Caco-2 (cell line): ENCODE measurements at regions not wholly inside any gene's neighbourhood (a gene's known extent, or its start where the extent isn't known, plus 50 kb on each side); places are given as distances from the start of the nearest gene placed in this dataset.
"Not testable (repeated sequence)": the region's sequence is repeated elsewhere in the genome, so short reads cannot be mapped to it uniquely, and the experiment has no call there.

Source experiments
- BruUV-seq: library from RNA; stranded (reverse); fragments of 400-500 nt; replicated peaks from 2 replicates; lab custom pipeline; 2021; lab: Mats Ljungman, UMichigan
- CTCF ChIA-PET: fragments of 300-600 bp; sonication (Branson Sonifier 250); formaldehyde crosslinking; loops from one replicate; lab custom pipeline; 2022; ENCODE audit warnings: antibody characterized with exemption; lab: Charles Lee
- POLR2A ChIA-PET: fragments of 300-600 bp; sonication (Branson Sonifier 250); formaldehyde crosslinking; loops from one replicate; lab custom pipeline; 2022; ENCODE audit warnings: antibody characterized with exemption; lab: Charles Lee
- DNase-seq, 2 experiments: peaks; one replicate each; pipeline versions ENCODE4 v3.0.0 to v3.0.0-alpha.2; 2020 to 2022
- H3K27me3 ChIP-seq: replicated peaks from 2 replicates; pipeline ENCODE4 v1.6.0; 2011; ENCODE audit warnings: low read length; ENCODE audit not compliant: control insufficient read depth, insufficient read depth
- H3K36me3 ChIP-seq: 2 replicates; pipeline ENCODE4 v1.5.1; 2011; ENCODE audit warnings: low read length; ENCODE audit not compliant: control insufficient read depth, insufficient read depth
- H3K4me1 ChIP-seq: fragments of 250-450 bp; sonication (Bioruptor Pico); 2 replicates; pipeline ENCODE4 v1.5.1; 2020; ENCODE audit warnings: mild to moderate bottlenecking
- H3K4me3 ChIP-seq: 2 replicates; pipeline ENCODE4 v1.5.1; 2011; ENCODE audit warnings: low read depth, mild to moderate bottlenecking, control low read depth, low read length
- H3K9me3 ChIP-seq: fragments of 250-450 bp; sonication (Bioruptor Pico); 2 replicates; pipeline ENCODE4 v1.5.1; 2020; ENCODE audit warnings: mild to moderate bottlenecking, moderate library complexity
- H3K27ac Mint-ChIP-seq: one replicate; pipeline ENCODE4 v1.8.0; 2022; ENCODE audit warnings: mixed read lengths; ENCODE audit not compliant: unreplicated experiment
- H3K27me3 Mint-ChIP-seq: one replicate; pipeline ENCODE4 v1.8.0; 2022; ENCODE audit warnings: mixed read lengths; ENCODE audit not compliant: insufficient read depth, unreplicated experiment
- H3K36me3 Mint-ChIP-seq: one replicate; pipeline ENCODE4 v1.8.0; 2022; ENCODE audit warnings: mild to moderate bottlenecking, mixed read lengths; ENCODE audit not compliant: insufficient read depth, unreplicated experiment
- H3K4me1 Mint-ChIP-seq: one replicate; pipeline ENCODE4 v1.8.0; 2022; ENCODE audit warnings: low read depth, mixed read lengths; ENCODE audit not compliant: unreplicated experiment
- H3K4me3 Mint-ChIP-seq: one replicate; pipeline ENCODE4 v1.8.0; 2022; ENCODE audit warnings: mild to moderate bottlenecking, moderate library complexity, mixed read lengths; ENCODE audit not compliant: unreplicated experiment
- H3K9me3 Mint-ChIP-seq: one replicate; pipeline ENCODE4 v1.8.0; 2022; ENCODE audit warnings: mixed read lengths; ENCODE audit not compliant: unreplicated experiment
- intact Hi-C: fragments of 100-400 bp; cut with micrococcal nuclease; formaldehyde crosslinking; loops from one replicate; pipeline ENCODE4 v1.10.0; 2022; ENCODE audit not compliant: unreplicated experiment
- TF ChIP-seq, protein P1 (sequence below), 2 experiments: fragments of 200-600 bp in 1 of 2; IDR thresholded peaks; 1 replicate in 1 of 2; 2 replicates in 1 of 2; pipeline versions ENCODE4 v1.5.1 to v1.8.0; 2011 to 2022; ENCODE audit warnings: antibody characterized with exemption in 1 of 2, control low read depth in 1 of 2, inconsistent platforms in 1 of 2, low read depth in 1 of 2, low read length in 1 of 2, mild to moderate bottlenecking in 1 of 2, moderate library complexity in 1 of 2; ENCODE audit not compliant: insufficient read depth in 1 of 2, severe bottlenecking in 1 of 2, unreplicated experiment in 1 of 2

DNA sequence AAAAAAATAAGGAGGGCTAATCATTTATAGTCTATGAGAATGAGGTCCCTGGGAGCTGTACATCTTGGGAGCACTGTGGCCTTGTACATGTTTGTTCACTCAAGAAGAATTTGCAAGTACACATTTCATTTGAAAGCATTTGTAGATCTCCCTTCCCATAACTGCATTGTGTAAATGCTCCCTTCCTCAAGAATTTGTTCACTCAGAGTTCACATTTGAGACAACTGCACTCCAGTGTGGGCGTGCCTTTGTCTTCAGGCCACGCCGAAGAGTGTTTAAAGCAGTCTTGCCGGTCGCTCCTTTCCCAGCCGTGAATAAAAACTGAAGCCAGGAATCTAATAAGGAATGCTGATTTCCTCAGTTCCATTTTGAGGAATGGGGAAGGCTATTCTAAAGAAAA, 291.1 kb upstream of the LYZL1 start:
- POLR2A ChIA-PET, result interaction anchor here (0.6 kb wide), 1 partner anchor 250 kb away, joined by 3 read pairs; no protein-coding TSS in a partner anchor
- H3K9me3 ChIP-seq, result peaks cover 7% of the 10 kb centered on the region; the same call in 1 of the 2 replicates
- TF ChIP-seq, protein P1, sequence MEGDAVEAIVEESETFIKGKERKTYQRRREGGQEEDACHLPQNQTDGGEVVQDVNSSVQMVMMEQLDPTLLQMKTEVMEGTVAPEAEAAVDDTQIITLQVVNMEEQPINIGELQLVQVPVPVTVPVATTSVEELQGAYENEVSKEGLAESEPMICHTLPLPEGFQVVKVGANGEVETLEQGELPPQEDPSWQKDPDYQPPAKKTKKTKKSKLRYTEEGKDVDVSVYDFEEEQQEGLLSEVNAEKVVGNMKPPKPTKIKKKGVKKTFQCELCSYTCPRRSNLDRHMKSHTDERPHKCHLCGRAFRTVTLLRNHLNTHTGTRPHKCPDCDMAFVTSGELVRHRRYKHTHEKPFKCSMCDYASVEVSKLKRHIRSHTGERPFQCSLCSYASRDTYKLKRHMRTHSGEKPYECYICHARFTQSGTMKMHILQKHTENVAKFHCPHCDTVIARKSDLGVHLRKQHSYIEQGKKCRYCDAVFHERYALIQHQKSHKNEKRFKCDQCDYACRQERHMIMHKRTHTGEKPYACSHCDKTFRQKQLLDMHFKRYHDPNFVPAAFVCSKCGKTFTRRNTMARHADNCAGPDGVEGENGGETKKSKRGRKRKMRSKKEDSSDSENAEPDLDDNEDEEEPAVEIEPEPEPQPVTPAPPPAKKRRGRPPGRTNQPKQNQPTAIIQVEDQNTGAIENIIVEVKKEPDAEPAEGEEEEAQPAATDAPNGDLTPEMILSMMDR (IDR thresholded peaks at IDR 0.05; ENCODE audit: insufficient read depth in 1 of 2, low read depth in 1 of 2, low read length in 1 of 2, severe bottlenecking in 1 of 2, unreplicated experiment in 1 of 2), result no peak
- intact Hi-C loops, result loop anchor here (2.0 to 10.0 kb wide), 2 partner anchors 111 to 237 kb away; no protein-coding TSS in a partner anchor
- H3K36me3 ChIP-seq, result no peaks in the 10 kb centered on the region
- peaks cover 16% of the 10 kb centered on the region for H3K4me1 ChIP-seq
- no peaks in the 10 kb centered on the region for H3K27me3 ChIP-seq
- DNase-seq, result peak; percentile 46 to 54
- no peak overlapping the region for H3K4me3 ChIP-seq
- CTCF ChIA-PET, result no interaction called here
- Mint-ChIP-seq H3K36me3 (no peaks in the 10 kb centered on the region), H3K27ac (peak overlapping the region; percentile 3), H3K9me3 (peaks cover 10% of the 10 kb centered on the region), H3K4me1 (peaks cover 25% of the 10 kb centered on the region), H3K4me3 (no peak overlapping the region), H3K27me3 (no peaks in the 10 kb centered on the region)
- BruUV-seq, result no TSS peak

DNA sequence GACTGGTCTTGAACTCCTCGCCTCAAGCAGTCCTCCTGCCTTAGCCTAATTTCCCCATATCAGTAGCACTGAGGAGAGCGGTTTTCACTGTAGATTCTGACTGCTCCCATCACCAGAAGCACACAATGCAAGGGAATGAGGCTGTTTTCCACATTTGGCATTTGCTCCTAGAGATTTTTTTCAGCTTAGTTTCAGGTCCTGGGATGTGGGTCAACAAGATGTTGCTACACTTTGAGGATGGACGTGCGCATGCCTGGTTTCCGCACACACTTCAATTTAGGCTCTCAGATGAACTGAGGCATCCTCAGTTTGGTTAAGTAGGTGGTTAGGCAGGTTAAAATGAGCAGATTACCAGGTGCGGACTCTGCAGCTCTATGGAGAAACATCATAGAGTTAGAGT, 287.1 kb upstream of the LYZL1 start:
- intact Hi-C loops, result no loop called here
- no TSS peak for BruUV-seq
- H3K4me3 ChIP-seq, result no peak overlapping the region
- no peaks in the 10 kb centered on the region for H3K27me3 ChIP-seq
- H3K36me3 ChIP-seq, result no peaks in the 10 kb centered on the region
- H3K4me1 Mint-ChIP-seq, result peaks cover 13% of the 10 kb centered on the region
- H3K27ac Mint-ChIP-seq, result no peak overlapping the region
- CTCF ChIA-PET, result interaction anchor here (1.7 kb wide), 1 partner anchor 11 kb away, joined by 5 read pairs; no protein-coding TSS in a partner anchor
- peaks cover 3% of the 10 kb centered on the region; the same call in 1 of the 2 replicates for H3K9me3 ChIP-seq
- no peaks in the 10 kb centered on the region for H3K27me3 Mint-ChIP-seq
- no peak overlapping the region for H3K4me3 Mint-ChIP-seq
- H3K4me1 ChIP-seq, result peaks cover 15% of the 10 kb centered on the region
- no peaks in the 10 kb centered on the region for H3K9me3 Mint-ChIP-seq
- POLR2A ChIA-PET, result no interaction called here
- DNase-seq, result no peak
- no peaks in the 10 kb centered on the region for H3K36me3 Mint-ChIP-seq
- TF ChIP-seq, protein P1 (IDR thresholded peaks at IDR 0.05; ENCODE audit: insufficient read depth in 1 of 2, low read depth in 1 of 2, low read length in 1 of 2, severe bottlenecking in 1 of 2, unreplicated experiment in 1 of 2), result no peak

DNA sequence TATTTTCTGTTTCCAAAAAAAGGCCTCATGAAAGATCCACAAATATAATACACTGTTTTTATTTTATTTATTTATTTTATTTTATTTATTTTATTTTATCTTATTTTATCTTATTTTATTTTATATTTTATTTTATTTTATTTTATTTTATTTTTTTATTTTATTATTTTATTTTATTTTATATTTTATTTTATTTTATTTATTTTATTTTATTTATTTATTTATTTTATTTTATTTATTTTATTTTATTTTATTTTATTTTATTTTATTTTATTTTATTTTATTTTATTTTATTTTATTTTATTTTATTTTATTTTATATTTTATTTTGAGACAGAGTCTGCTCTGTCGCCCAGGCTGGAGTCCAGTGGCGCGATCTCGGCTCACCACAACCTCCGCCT, 285.9 kb upstream of the LYZL1 start:
- H3K36me3 Mint-ChIP-seq, H3K4me1 Mint-ChIP-seq, H3K4me3 ChIP-seq, intact Hi-C loops, H3K27me3 Mint-ChIP-seq, H3K36me3 ChIP-seq, DNase-seq, BruUV-seq, H3K4me3 Mint-ChIP-seq, H3K4me1 ChIP-seq, H3K9me3 Mint-ChIP-seq, POLR2A ChIA-PET, CTCF ChIA-PET, H3K27ac Mint-ChIP-seq, H3K27me3 ChIP-seq: not testable (repeated sequence)
- H3K9me3 ChIP-seq, result peaks cover 15% of the 10 kb centered on the region
